Loucy (cell line): ENCODE measurements at regions not wholly inside any gene's neighbourhood (a gene's known extent, or its start where the extent isn't known, plus 50 kb on each side); places are given as distances from the start of the nearest gene placed in this dataset.

Experiments used
- CTCF ChIP-seq: fragments of 200-600 bp; sonication (generic); conservative IDR thresholded peaks from 2 replicates; pipeline ENCODE4 v1.5.1; 2014; ENCODE audit warnings: mild to moderate bottlenecking, antibody characterized with exemption, low read length
- EZH2phosphoT487 ChIP-seq: fragments of 200-600 bp; IDR thresholded peaks from 2 replicates; pipeline ENCODE4 v1.6.1; 2018; ENCODE audit warnings: antibody characterized with exemption, mild to moderate bottlenecking, moderate library complexity, borderline replicate concordance

DNA sequence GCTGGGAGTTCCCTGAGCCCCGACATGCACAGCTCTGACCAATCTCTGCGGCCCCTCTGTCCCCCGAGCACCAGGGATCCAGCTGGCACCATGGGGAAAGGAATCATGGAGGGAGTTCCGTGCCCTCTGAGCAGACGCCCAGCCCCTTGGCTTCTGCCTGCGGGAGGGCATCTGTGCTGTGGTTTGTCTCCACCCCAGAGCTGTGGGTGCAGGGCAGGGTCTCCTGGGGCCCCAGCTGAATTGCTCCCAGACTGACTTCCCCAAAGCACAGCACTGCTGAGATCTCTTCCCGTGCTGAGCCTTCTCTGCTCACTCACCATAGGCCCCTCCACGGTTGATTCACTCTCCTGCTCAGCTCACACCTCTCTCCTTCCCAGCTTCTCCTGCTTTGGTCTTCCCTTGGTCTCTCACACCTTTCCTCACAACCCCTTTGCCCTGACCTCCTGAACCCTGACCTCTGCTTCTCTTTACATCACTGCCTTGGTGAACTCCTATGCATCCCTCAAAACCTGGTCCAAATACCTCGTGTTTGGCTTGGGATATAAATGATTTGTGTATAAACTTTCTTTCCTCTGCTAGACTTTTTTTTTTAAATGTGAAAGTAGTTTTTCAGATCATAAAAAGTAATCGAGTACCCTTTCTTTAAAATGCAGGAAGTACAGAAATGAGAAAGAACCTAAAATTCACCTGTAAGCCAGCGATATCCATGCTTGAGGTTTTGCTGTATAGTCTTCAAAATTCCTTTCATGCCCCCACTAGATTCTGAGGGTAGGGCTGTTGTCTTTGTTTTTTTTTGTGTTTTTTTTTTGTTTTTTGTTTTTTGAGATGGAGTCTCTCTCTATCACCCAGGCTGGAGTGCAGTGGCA lies 265.3 kb downstream of the SEC14L1 start:
- TF ChIP-seq CTCF (no peak), EZH2phosphoT487 (no peak)
